ENCODE measurements at regions not wholly inside any gene's neighbourhood (a gene's known extent, or its start where the extent isn't known, plus 50 kb on each side); places are given as distances from the start of the nearest gene placed in this dataset.

- no peak overlapping the region for H3K9ac ChIP-seq (ENCODE audit: low read length)
- no peaks in the 10 kb centered on the region for H3F3A ChIP-seq (ENCODE audit: insufficient read depth, low read length, poor library complexity, severe bottlenecking)
- no peak overlapping the region for H2AFZ ChIP-seq (ENCODE audit: low read depth, low read length)
- no peaks in the 10 kb centered on the region for H3K9me2 ChIP-seq (ENCODE audit: insufficient read depth, low read length)
- no peaks in the 10 kb centered on the region for H3K79me2 ChIP-seq (replicated peaks; ENCODE audit: insufficient read depth, low read length)
- H3K9me3 ChIP-seq (ENCODE audit: low read length): no peaks in the 10 kb centered on the region
- H3K4me2 ChIP-seq (ENCODE audit: low read length): no peak overlapping the region
- no peak overlapping the region for H3K27ac ChIP-seq (ENCODE audit: low read length)
- no peaks in the 10 kb centered on the region for H3K27me3 ChIP-seq (ENCODE audit: insufficient read depth, low read depth, low read length)
- H4K20me1 ChIP-seq (ENCODE audit: insufficient read depth): no peaks in the 10 kb centered on the region
- H3K4me3 ChIP-seq (ENCODE audit: low read length): no peak overlapping the region
- no peaks in the 10 kb centered on the region for H3K36me3 ChIP-seq (ENCODE audit: insufficient read depth, low read length)
- no peak for TF ChIP-seq RAD21 (conservative IDR thresholded peaks at IDR 0.05)
- no peak for TF ChIP-seq SMC3 (conservative IDR thresholded peaks at IDR 0.05; ENCODE audit: poor library complexity)
- TF ChIP-seq EZH2 (IDR thresholded peaks at IDR 0.05; ENCODE audit: borderline replicate concordance, insufficient read depth, low read length, poor library complexity, severe bottlenecking): no peak
- no peak for TF ChIP-seq EP300 (conservative IDR thresholded peaks at IDR 0.05; ENCODE audit: poor library complexity, severe bottlenecking)
- no peak for TF ChIP-seq REST (IDR thresholded peaks at IDR 0.05; ENCODE audit: borderline replicate concordance)
- no peak for TF ChIP-seq TAF1 (IDR thresholded peaks at IDR 0.05; ENCODE audit: low read depth)
- no peak for TF ChIP-seq CTCF (IDR thresholded peaks at IDR 0.05; ENCODE audit: poor library complexity, severe bottlenecking)
- TF ChIP-seq POLR2AphosphoS5 (IDR thresholded peaks at IDR 0.05): no peak
- no peak for TF ChIP-seq MXI1 (conservative IDR thresholded peaks at IDR 0.05; ENCODE audit: poor library complexity, severe bottlenecking)
Measured at GRCh38 chr6:130507666-130508028, 141.8 kb downstream of the TMEM200A start.

GRCh38 chr6:130513770-130514169 is 148.0 kb downstream of the TMEM200A start:
- no peaks in the 10 kb centered on the region for H3K9me3 ChIP-seq (ENCODE audit: low read length)
- H3K9me2 ChIP-seq (ENCODE audit: insufficient read depth, low read length): no peaks in the 10 kb centered on the region
- no peak overlapping the region for H3K4me2 ChIP-seq (ENCODE audit: low read length)
- TF ChIP-seq REST (IDR thresholded peaks at IDR 0.05; ENCODE audit: borderline replicate concordance) (no peak), TAF1 (IDR thresholded peaks at IDR 0.05; ENCODE audit: low read depth) (no peak), EP300 (conservative IDR thresholded peaks at IDR 0.05; ENCODE audit: poor library complexity, severe bottlenecking) (no peak), SMC3 (conservative IDR thresholded peaks at IDR 0.05; ENCODE audit: poor library complexity) (no peak), CTCF (IDR thresholded peaks at IDR 0.05; ENCODE audit: poor library complexity, severe bottlenecking) (no peak), POLR2AphosphoS5 (IDR thresholded peaks at IDR 0.05) (no peak), MXI1 (conservative IDR thresholded peaks at IDR 0.05; ENCODE audit: poor library complexity, severe bottlenecking) (no peak), RAD21 (conservative IDR thresholded peaks at IDR 0.05) (no peak), EZH2 (IDR thresholded peaks at IDR 0.05; ENCODE audit: borderline replicate concordance, insufficient read depth, low read length, poor library complexity, severe bottlenecking) (no peak)
- H3K36me3 ChIP-seq (ENCODE audit: insufficient read depth, low read length): no peaks in the 10 kb centered on the region
- no peak overlapping the region for H2AFZ ChIP-seq (ENCODE audit: low read depth, low read length)
- no peak overlapping the region for H3K27ac ChIP-seq (ENCODE audit: low read length)
- no peak overlapping the region for H3K9ac ChIP-seq (ENCODE audit: low read length)
- H4K20me1 ChIP-seq (ENCODE audit: insufficient read depth): no peaks in the 10 kb centered on the region
- no peak overlapping the region for H3K4me3 ChIP-seq (ENCODE audit: low read length)
- no peaks in the 10 kb centered on the region for H3K27me3 ChIP-seq (ENCODE audit: insufficient read depth, low read depth, low read length)
- H3F3A ChIP-seq (ENCODE audit: insufficient read depth, low read length, poor library complexity, severe bottlenecking): no peaks in the 10 kb centered on the region
- no peaks in the 10 kb centered on the region for H3K79me2 ChIP-seq (replicated peaks; ENCODE audit: insufficient read depth, low read length)

All from neural cell (in vitro differentiated cells).